Activated CD8-positive, alpha-beta memory T cell treated with anti-CD3 and anti-CD28 coated beads, Interleukin-2, amount 10 ng/mL, durations not matched to agents 7 days and 5 days (primary cell): ENCODE measurements at regions not wholly inside any gene's neighbourhood (a gene's known extent, or its start where the extent isn't known, plus 50 kb on each side); places are given as distances from the start of the nearest gene placed in this dataset.
A peak's percentile ranks its signal among the peaks of the same experiment; 100 is the strongest.
"Not testable (repeated sequence)": the region's sequence is repeated elsewhere in the genome, so short reads cannot be mapped to it uniquely, and the experiment has no call there.

Experiments used
- ATAC-seq: fragments of 150-1000 bp; cut with Tn5 transposase; one replicate; pipeline ENCODE4 v1.10.0; 2021; ENCODE audit warnings: moderate library complexity
- CTCF ChIA-PET: fragments of 350-600 bp; sonication (Branson Sonifier 250); formaldehyde crosslinking; loops from one replicate; lab custom pipeline; 2021; ENCODE audit warnings: antibody characterized with exemption; lab: Charles Lee
- DNase-seq: peaks from one replicate; pipeline ENCODE4 v3.0.0-alpha.2; 2020
- H3K27ac Mint-ChIP-seq: one replicate; pipeline ENCODE4 v1.8.0; 2021; ENCODE audit warnings: mild to moderate bottlenecking, mixed read lengths
- H3K27me3 Mint-ChIP-seq: one replicate; pipeline ENCODE4 v1.8.0; 2021; ENCODE audit warnings: mixed read lengths
- H3K36me3 Mint-ChIP-seq: one replicate; pipeline ENCODE4 v1.8.0; 2021; ENCODE audit warnings: mild to moderate bottlenecking, mixed read lengths
- H3K4me1 Mint-ChIP-seq: one replicate; pipeline ENCODE4 v1.8.0; 2021; ENCODE audit warnings: mixed read lengths
- H3K4me3 Mint-ChIP-seq: one replicate; pipeline ENCODE4 v1.8.0; 2021; ENCODE audit warnings: mild to moderate bottlenecking, moderate library complexity, mixed read lengths
- H3K9me3 Mint-ChIP-seq: one replicate; pipeline ENCODE4 v1.8.0; 2022; ENCODE audit warnings: low read depth, mixed read lengths

DNA sequence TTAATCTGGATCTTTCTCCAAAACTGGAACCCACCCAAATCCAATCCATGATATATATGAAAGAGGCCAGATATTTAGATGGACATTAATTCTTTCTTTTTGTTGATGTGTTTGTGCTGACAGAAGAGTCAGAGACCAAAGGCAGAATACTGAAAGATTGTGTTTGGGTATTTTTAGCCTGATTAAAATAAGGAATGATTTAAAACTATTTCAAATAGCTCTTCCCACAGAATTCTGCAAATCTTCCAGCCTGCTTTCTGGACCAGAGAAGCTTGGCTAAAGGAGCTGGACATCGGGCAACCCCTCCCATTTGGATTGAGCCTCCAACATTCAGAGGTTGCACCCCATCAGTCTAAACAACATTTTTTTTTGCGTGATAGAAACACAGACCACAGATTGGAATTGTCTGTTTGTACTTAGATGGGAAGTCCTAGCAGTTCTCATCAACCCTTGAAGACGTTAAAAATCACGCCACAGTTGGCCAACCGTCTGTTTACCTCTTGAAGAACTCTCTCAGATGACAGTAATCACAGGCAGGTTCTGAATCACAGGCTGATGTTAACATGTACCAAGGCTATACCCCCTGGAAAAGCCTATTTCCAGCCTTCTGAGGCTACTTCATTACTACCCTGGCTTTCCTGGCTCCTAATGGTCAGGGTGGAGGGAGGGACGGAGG, 155.2 kb upstream of the NRP1 start:
- Mint-ChIP-seq H3K36me3 (no peaks in the 10 kb centered on the region), H3K27me3 (peaks cover 2% of the 10 kb centered on the region), H3K9me3 (no peaks in the 10 kb centered on the region), H3K4me3 (no peak overlapping the region), H3K27ac (no peak overlapping the region), H3K4me1 (peaks cover 5% of the 10 kb centered on the region)
- no peak for DNase-seq
- no peak for ATAC-seq
- CTCF ChIA-PET, result no interaction called here

DNA sequence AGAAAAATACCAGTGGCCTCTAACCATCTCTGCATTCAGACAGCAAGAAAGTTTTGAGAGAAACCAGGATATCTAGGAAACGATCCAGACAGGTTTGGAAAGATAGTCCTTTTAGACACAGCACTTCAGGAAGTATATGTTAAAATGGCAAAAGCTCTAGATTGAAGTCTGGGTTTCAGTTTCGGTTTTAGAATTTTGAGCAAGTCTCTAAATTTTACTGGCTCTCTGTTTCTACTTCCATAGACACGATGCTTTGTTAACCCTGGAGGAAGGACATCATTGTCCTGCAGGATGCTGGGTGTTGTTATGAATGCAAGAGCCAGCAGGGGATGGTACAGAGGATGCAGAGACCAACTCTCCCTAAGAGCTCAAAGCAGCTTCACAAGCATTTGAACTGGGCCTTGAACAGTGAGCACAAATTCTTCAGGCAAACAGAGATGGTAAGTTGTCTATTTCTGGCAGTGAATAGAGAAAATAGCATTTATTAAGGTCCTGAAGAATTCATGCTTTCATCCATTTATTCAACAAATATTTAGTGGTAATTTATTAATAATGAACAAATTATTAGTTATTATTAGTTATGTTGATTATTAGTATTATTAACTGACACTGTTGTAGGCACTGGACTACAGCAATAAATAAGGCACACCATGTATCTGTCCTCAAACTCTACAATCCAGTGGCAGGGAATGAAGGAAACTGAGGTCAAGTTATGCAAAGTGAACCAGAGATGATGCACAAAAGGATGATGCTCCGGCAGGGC, 152.7 kb upstream of the NRP1 start:
- Mint-ChIP-seq H3K9me3 (no peaks in the 10 kb centered on the region), H3K4me1 (peaks cover 5% of the 10 kb centered on the region), H3K4me3 (no peak overlapping the region), H3K27ac (peak overlapping the region; percentile 42), H3K27me3 (no peaks in the 10 kb centered on the region), H3K36me3 (no peaks in the 10 kb centered on the region)
- DNase-seq, result no peak
- no peak for ATAC-seq
- CTCF ChIA-PET, result no interaction called here

DNA sequence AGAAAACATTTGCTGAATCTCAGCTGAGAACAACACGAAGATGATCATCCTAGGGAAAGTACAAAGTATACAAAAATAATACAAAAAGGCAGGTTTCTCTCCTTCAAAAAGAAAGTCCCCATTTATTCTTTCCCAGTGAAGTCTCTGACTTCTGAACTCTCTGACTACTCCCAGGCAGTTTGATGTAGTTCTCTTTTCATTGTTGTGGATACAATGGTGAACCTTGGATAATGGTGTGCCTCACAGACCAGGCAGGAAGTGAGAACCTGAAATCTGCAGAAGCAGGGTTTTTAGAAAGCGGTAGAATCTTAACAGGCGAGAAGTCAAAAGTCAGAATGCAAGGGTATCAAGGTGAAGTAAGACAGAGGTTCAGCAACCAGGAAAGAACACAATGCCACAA, 150.8 kb upstream of the NRP1 start:
- Mint-ChIP-seq H3K27ac (no peak overlapping the region), H3K9me3 (no peaks in the 10 kb centered on the region), H3K4me1 (peaks cover 5% of the 10 kb centered on the region), H3K36me3 (no peaks in the 10 kb centered on the region), H3K4me3 (no peak overlapping the region), H3K27me3 (no peaks in the 10 kb centered on the region)
- DNase-seq (no peak), ATAC-seq (no peak)
- CTCF ChIA-PET, result no interaction called here

DNA sequence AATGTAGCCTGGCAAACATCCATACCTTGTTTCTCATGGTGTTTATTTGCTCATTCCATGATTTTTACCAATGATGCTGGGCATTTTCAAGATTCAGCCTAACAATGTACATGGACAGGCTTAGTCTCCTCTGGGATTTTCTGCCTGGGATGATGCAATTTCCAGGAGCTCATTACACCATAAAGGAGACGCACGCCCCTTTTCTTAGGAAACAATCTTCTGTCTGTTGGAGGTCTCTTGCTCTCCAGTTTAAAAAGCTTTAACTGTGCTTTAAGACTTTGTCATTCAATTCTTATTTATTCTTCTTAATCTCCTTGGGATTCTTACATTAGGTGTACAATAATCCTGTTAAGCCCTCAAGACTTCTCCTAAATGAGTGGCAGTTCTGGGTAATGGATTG, 150.3 kb upstream of the NRP1 start:
- Mint-ChIP-seq H3K4me3 (no peak overlapping the region), H3K9me3 (no peaks in the 10 kb centered on the region), H3K4me1 (peaks cover 5% of the 10 kb centered on the region), H3K27ac (no peak overlapping the region), H3K27me3 (no peaks in the 10 kb centered on the region), H3K36me3 (no peaks in the 10 kb centered on the region)
- DNase-seq (no peak), ATAC-seq (no peak)
- CTCF ChIA-PET, result no interaction called here

DNA sequence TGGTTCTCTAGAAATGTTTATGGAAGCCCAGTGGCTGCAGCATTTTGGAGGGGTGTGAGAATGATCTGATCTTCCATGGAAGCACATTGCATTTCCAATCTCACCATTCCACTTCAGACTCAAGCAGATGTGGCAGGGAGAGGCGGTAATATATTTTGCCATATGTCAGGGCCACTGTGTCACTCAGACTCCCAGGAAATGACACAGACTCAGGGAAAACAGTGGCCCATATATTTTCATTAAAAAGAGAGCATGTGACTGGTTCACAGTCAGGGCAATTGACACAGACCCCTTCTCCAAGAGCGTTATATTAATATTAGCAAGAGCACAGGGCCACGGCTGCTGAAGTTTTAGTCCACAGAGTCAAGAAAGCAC, 149.3 kb upstream of the NRP1 start:
- H3K27ac Mint-ChIP-seq, result no peak overlapping the region
- H3K36me3 Mint-ChIP-seq, result no peaks in the 10 kb centered on the region
- no peaks in the 10 kb centered on the region for H3K9me3 Mint-ChIP-seq
- H3K27me3 Mint-ChIP-seq, result no peaks in the 10 kb centered on the region
- DNase-seq (no peak), ATAC-seq (no peak)
- CTCF ChIA-PET, result no interaction called here
- H3K4me1 Mint-ChIP-seq, result peaks cover 5% of the 10 kb centered on the region
- H3K4me3 Mint-ChIP-seq, result no peak overlapping the region

DNA sequence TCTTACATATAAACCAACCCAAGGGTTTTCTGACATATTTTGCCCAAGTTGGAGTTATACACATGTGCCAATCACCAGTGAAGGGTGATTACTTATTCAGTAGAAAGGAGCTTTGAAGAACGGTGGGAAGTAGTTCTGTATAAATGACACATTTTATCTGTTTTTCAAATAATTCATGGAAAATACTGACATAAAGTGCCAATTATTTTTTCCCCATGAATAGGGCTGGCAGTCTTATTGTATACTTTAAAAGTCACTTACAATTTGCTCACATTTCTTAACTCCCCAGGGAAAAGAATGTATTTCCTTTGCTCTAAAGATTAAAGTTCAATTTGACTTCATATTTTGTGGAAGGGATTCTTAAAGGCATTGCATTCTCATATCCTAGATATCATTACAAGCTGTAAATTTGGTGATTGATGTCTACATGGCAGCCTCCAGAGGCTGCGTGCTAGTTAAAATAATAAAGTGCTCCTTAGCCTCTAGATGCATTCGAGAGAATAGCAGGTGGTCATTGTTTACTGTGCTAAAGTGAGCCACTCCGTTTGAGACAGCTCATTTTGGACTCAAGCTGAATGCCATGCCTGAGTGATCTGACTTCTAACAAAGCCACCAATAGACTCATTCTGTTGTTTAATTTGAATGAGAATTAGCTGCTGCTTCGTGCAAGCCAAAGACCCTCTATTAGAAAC, 148.8 kb upstream of the NRP1 start:
- DNase-seq (no peak), ATAC-seq (no peak)
- Mint-ChIP-seq H3K4me3 (no peak overlapping the region), H3K9me3 (no peaks in the 10 kb centered on the region), H3K36me3 (no peaks in the 10 kb centered on the region), H3K27ac (no peak overlapping the region), H3K4me1 (peaks cover 5% of the 10 kb centered on the region), H3K27me3 (no peaks in the 10 kb centered on the region)
- CTCF ChIA-PET, result no interaction called here

DNA sequence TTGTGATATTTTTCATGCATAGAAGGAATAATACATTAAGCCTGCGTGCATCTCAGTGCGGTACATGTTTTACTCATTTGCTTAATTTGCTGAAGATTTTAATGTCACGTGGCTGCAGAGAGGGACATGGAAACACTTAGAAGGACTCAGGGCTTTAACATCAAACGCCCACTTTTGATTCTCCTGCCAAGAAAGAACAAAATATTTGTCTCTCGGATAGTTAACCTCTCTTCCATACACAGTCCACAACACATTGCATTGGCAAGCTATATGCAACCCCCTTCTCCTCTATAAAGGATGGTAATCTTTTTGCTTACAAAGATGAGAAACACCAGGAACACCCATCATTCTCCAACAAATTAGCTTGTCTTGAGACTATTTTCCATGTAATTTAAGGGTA, 148.0 kb upstream of the NRP1 start:
- H3K36me3 Mint-ChIP-seq, result no peaks in the 10 kb centered on the region
- DNase-seq (no peak), ATAC-seq (no peak)
- H3K4me3 Mint-ChIP-seq, result no peak overlapping the region
- CTCF ChIA-PET, result no interaction called here
- no peaks in the 10 kb centered on the region for H3K27me3 Mint-ChIP-seq
- no peak overlapping the region for H3K27ac Mint-ChIP-seq
- H3K9me3 Mint-ChIP-seq, result no peaks in the 10 kb centered on the region
- peaks cover 5% of the 10 kb centered on the region for H3K4me1 Mint-ChIP-seq

DNA sequence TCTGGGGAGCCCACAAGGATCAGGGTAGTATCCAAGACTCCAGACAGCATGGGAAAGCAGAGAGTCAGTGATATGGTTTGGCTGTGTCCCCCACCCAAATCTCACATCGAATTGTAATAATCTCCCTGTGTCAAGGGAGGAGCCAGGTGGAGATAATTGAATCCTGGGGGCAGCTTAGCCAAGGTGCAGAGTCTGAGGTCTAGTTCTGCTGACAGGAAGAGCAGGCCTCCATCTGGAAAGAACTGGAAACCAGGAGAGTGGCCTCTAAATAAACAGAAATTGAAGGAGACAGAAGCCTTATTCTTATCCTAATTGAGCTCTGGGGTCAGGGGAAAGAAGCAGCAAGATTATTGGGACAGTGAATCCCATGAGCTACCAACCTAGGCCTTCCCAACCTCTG, 146.7 kb upstream of the NRP1 start:
- Mint-ChIP-seq H3K4me3 (no peak overlapping the region), H3K4me1 (no peaks in the 10 kb centered on the region), H3K36me3 (no peaks in the 10 kb centered on the region), H3K9me3 (no peaks in the 10 kb centered on the region), H3K27me3 (no peaks in the 10 kb centered on the region), H3K27ac (no peak overlapping the region)
- DNase-seq (no peak), ATAC-seq (no peak)
- CTCF ChIA-PET, result interaction anchor here (1.0 kb wide), 1 partner anchor 13 kb away, joined by 3 read pairs; no protein-coding TSS in a partner anchor

DNA sequence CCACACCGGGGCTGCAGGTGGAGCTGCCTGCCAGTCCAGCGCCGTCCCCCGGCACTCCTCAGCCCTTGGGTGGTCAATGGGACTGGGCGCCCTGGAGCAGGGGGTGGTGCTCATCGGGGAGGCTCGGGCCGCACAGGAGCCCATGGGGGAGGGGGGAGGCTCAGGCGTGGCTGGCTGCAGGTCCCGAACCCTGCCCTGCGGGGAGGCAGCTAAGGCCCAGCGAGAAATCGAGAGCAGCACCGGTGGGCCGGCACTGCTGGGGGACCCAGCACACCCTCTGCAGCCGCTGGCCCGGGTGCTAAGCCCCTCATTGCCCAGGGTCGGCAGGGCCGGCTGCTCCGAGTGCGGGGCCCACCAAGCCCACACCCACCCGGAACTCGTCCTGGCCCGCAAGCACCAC, 145.9 kb upstream of the NRP1 start:
- H3K4me1 Mint-ChIP-seq, DNase-seq, H3K27ac Mint-ChIP-seq, H3K4me3 Mint-ChIP-seq, ATAC-seq, H3K27me3 Mint-ChIP-seq, H3K36me3 Mint-ChIP-seq, H3K9me3 Mint-ChIP-seq: not testable (repeated sequence)
- CTCF ChIA-PET, result interaction anchor here (1.0 kb wide), 1 partner anchor 14 kb away, joined by 3 read pairs; no protein-coding TSS in a partner anchor

DNA sequence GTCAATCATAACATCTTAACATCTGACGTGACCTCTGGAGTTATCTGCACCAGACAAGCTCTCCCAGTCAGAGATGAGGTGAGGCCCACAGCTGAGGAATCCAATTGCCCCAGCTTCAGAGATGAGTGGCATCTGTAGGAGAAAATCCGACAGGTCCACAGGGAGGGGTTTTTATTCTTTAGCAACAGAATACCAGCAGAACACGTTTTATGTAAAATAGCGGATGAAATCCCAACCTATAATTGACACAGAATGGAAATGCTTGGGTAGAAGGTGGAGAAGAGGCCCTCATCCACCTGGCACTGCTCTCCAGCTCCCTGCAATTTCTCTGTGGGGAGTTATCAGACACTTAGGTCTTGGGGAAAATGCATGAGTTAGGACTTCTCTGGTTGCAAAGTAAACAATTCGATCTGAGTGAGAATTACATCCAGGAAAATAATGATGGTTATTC, 144.2 kb upstream of the NRP1 start:
- CTCF ChIA-PET, result no interaction called here
- no peaks in the 10 kb centered on the region for H3K27me3 Mint-ChIP-seq
- H3K27ac Mint-ChIP-seq, result no peak overlapping the region
- no peaks in the 10 kb centered on the region for H3K9me3 Mint-ChIP-seq
- H3K36me3 Mint-ChIP-seq, result no peaks in the 10 kb centered on the region
- no peaks in the 10 kb centered on the region for H3K4me1 Mint-ChIP-seq
- DNase-seq (no peak), ATAC-seq (no peak)
- H3K4me3 Mint-ChIP-seq, result no peak overlapping the region

DNA sequence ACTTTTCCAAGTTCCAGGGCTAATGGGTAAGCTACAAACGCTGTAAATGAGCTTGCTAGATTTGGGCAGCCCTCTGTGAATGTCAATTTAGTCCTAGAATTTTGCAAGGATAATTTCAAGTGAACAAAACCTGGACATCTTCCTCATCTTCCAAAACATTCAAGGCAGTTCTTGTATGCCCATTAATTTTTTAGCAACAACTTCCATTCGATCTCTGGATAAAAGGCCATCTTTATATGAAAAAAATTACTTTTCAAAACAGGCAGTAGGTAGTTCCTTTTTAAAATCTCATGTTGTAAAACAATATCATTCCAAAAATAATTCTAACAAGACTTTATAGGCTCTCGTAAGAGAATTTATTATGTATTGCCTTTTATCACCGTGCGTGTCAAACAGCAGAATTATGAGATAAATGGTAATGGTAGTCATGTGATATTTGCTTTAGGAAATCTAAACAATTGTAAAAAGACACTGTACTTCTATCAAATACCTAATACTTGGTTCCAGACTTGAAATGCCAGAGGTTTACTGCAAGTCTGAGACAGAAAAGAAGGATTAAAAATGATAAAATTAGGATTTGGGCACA, 143.7 kb upstream of the NRP1 start:
- no peak for DNase-seq
- no peak overlapping the region for H3K4me3 Mint-ChIP-seq
- H3K9me3 Mint-ChIP-seq, result no peaks in the 10 kb centered on the region
- CTCF ChIA-PET, result no interaction called here
- H3K27me3 Mint-ChIP-seq, result no peaks in the 10 kb centered on the region
- ATAC-seq, result no peak
- no peak overlapping the region for H3K27ac Mint-ChIP-seq
- H3K4me1 Mint-ChIP-seq, result no peaks in the 10 kb centered on the region
- no peaks in the 10 kb centered on the region for H3K36me3 Mint-ChIP-seq

DNA sequence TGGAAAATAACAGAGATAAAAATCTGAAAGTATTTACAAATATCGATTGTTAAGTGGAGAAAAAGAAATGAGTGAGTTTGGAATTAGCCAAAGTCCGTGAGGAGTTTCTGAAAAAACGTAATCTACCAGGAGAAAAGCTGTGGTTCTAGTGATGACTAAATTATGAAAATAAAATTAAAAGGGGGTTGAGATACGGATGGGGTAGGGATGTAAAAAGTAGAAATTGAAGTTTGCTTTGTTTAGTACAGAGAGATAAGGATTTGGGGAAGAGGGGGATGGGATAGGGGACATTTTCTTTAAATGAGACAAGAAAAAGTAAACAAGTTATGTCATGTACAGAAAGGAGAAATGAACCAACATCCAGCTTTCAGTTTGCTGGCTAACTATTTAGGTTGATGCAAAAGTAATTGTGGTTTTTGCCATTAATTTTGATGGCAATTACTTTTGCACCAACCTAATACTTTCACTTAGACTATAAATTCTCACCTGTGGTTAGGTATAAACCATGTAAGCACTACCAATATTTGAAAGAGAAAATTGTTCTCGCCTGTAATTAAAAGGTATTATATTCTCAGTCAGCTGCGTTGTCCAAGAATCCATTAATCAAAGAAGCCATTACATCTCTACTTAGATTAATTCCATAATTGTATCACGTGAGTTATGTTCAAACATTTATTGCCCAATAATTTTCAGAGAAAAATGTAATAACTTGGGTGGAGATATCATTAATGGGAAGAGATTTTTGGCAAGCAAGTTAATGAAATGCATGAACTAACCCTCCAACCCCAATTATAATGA, 143.0 kb upstream of the NRP1 start:
- no peaks in the 10 kb centered on the region for H3K9me3 Mint-ChIP-seq
- no peaks in the 10 kb centered on the region for H3K4me1 Mint-ChIP-seq
- no peak overlapping the region for H3K4me3 Mint-ChIP-seq
- CTCF ChIA-PET, result no interaction called here
- H3K36me3 Mint-ChIP-seq, result no peaks in the 10 kb centered on the region
- no peak for DNase-seq
- H3K27me3 Mint-ChIP-seq, result no peaks in the 10 kb centered on the region
- H3K27ac Mint-ChIP-seq, result no peak overlapping the region
- no peak for ATAC-seq

DNA sequence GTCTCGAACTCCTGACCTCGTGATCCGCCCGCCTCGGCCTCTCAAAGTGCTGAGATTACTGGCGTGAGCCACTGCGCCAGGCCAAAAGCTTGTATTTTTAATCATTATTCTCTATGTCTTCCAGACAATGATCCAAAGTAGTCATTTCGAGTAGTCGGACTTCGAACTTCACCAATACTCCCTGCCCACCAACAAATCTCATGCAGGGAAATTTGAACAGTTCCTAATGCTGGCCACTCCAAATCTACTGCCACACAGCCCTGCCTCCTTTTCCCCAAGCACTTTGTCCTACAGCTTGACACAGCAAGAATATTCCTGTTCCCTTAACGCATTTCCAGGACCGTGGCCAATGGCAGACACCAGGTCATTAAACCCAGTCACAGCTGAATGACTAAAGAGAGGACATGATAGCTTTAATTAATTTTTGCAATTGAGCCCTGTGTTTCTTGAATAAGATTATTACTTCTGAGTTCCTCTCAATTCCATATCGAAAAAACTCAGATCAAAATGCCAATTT, 142.3 kb upstream of the NRP1 start:
- H3K4me3 Mint-ChIP-seq, result no peak overlapping the region
- DNase-seq (no peak), ATAC-seq (no peak)
- H3K4me1 Mint-ChIP-seq, result no peaks in the 10 kb centered on the region
- CTCF ChIA-PET, result no interaction called here
- H3K9me3 Mint-ChIP-seq, result no peaks in the 10 kb centered on the region
- no peaks in the 10 kb centered on the region for H3K36me3 Mint-ChIP-seq
- no peaks in the 10 kb centered on the region for H3K27me3 Mint-ChIP-seq
- no peak overlapping the region for H3K27ac Mint-ChIP-seq
